GM06990 (cell line): ENCODE measurements at regions not wholly inside any gene's neighbourhood (a gene's known extent, or its start where the extent isn't known, plus 50 kb on each side); places are given as distances from the start of the nearest gene placed in this dataset.
"Not testable (repeated sequence)": the region's sequence is repeated elsewhere in the genome, so short reads cannot be mapped to it uniquely, and the experiment has no call there.

ENCODE experiments used
- DNase-seq: peaks from one replicate; pipeline ENCODE4 v3.0.0-alpha.2; 2011; ENCODE audit not compliant: insufficient read length; ENCODE audit errors: extremely low read depth
- H3K27me3 ChIP-seq: replicated peaks from 2 replicates; pipeline ENCODE4 v1.6.0; 2011; ENCODE audit warnings: low read length; ENCODE audit not compliant: control insufficient read depth, insufficient read depth
- H3K36me3 ChIP-seq: 2 replicates; pipeline ENCODE4 v1.5.1; 2011; ENCODE audit warnings: low read length; ENCODE audit not compliant: control insufficient read depth, insufficient read depth
- H3K4me3 ChIP-seq: replicated peaks from 2 replicates; pipeline ENCODE4 v1.5.1; 2011; ENCODE audit warnings: low read depth, mild to moderate bottlenecking, control low read depth, low read length
- TF ChIP-seq, protein P1 (sequence below): IDR thresholded peaks from 2 replicates; pipeline ENCODE4 v1.5.1; 2011; ENCODE audit warnings: low read length, control low read depth, mild to moderate bottlenecking, inconsistent platforms; ENCODE audit not compliant: insufficient read depth, poor library complexity, severe bottlenecking

DNA sequence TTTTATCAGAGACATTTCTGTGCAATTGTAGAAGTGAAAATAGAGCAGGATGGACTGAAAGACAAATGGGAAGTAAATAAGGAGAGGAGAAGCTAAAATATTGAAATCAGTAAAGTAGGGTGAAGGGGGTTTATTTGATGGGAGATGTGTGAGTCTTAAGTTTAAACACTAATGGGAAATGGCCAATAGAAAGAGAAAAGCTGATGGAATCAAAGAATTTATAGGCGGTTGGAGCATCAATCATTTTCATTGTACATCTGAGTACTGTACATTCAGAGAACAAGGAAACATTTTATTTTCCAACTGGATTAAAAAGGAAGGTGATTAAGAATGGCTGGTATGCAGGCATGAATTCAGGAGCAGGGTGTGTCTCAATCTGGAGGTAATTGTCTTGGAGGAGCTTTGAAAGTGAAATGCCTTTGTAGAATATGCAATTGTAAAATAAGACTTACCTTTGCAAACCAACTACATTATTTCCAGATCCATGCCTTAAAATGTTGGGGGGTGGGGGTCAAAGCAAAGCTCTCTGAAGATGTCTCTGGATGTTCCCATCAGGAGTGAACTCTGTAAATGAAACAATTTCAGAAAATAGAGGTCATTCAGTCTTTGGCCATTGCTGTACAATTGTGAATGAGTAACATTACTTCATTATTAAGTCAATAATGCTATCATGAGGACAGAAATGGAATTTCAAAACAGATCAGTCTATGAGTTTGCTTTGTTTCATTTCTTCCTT is 227.4 kb downstream of the SPATA31A1 start:
- DNase-seq, H3K36me3 ChIP-seq, H3K4me3 ChIP-seq, H3K27me3 ChIP-seq: not testable (repeated sequence)

- not testable (repeated sequence) for DNase-seq, H3K27me3 ChIP-seq, H3K36me3 ChIP-seq, H3K4me3 ChIP-seq
These were observed 227.9 kb downstream of the SPATA31A1 start for GRCh38 chr9:39583413-39583747.

DNA sequence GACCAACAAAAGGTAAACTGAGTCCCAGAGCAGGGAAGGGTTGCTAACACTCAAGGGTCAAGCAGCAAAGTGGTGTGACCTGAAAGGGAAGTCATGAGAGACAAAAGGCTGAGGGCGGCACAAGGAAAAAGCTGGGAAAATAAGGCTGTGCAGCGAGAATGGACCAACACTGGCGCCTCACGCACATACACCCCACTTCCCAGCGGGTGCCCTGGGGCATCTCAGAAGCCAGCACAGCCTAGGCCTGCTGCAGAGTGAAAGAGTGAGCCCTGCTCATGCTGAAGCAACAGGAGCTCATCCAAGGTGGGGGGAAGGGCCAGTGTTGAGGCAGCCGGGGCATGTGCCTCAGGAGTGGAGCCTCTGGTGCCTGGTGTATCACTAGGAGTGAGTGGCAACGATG is 229.8 kb downstream of the SPATA31A1 start:
- not testable (repeated sequence) for H3K27me3 ChIP-seq, H3K36me3 ChIP-seq, DNase-seq, H3K4me3 ChIP-seq

GRCh38 chr9:39587844-39588499 is 232.5 kb downstream of the SPATA31A1 start:
- no peak for DNase-seq
- Histone ChIP-seq H3K4me3 (no peak overlapping the region), H3K36me3 (no peaks in the 10 kb centered on the region), H3K27me3 (no peaks in the 10 kb centered on the region)
- TF ChIP-seq, protein P1, sequence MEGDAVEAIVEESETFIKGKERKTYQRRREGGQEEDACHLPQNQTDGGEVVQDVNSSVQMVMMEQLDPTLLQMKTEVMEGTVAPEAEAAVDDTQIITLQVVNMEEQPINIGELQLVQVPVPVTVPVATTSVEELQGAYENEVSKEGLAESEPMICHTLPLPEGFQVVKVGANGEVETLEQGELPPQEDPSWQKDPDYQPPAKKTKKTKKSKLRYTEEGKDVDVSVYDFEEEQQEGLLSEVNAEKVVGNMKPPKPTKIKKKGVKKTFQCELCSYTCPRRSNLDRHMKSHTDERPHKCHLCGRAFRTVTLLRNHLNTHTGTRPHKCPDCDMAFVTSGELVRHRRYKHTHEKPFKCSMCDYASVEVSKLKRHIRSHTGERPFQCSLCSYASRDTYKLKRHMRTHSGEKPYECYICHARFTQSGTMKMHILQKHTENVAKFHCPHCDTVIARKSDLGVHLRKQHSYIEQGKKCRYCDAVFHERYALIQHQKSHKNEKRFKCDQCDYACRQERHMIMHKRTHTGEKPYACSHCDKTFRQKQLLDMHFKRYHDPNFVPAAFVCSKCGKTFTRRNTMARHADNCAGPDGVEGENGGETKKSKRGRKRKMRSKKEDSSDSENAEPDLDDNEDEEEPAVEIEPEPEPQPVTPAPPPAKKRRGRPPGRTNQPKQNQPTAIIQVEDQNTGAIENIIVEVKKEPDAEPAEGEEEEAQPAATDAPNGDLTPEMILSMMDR, result no peak

GRCh38 chr9:39588500-39589137 is 233.2 kb downstream of the SPATA31A1 start:
- TF ChIP-seq, protein P1, result no peak
- H3K36me3 ChIP-seq, result no peaks in the 10 kb centered on the region
- DNase-seq, result no peak
- H3K4me3 ChIP-seq, result no peak overlapping the region
- no peaks in the 10 kb centered on the region for H3K27me3 ChIP-seq

GRCh38 chr9:39604089-39604488 is 248.6 kb downstream of the SPATA31A1 start:
- H3K4me3 ChIP-seq, H3K27me3 ChIP-seq, DNase-seq, H3K36me3 ChIP-seq: not testable (repeated sequence)

DNA sequence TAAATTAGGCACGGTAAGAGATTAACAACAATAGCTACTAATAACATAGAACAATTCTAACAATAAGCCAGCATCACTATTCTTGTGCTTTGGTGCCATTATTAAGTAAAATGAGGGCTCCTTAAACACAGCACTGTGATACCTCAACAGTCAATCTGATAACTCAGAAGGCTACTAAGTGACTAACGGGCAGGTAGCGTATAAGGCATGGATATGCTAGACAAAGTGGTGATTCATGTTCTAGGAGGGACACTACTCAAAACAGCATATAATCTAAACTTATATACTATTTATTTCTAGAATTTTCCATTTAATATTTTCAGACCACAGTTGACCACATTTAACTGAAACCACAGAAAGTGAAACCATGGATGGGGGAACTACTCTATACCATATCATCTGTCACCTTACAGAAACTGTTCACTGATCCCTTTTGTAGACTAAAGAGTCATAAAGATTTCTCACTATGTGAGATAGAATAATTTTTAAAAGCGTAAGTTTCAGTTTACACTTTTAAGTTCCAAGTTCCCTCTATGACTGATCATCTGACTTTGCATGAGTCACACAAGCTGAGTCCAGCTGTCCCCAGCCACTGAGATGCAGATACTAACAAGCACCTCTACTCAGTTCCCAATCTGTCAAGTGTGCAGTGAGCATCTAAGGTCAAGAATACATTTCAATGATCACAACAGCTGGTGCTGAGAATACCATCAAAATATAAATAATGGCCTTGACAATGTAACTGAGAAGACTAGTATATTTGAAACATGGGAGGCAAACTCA is 256.2 kb downstream of the SPATA31A1 start:
- not testable (repeated sequence) for H3K27me3 ChIP-seq

DNA sequence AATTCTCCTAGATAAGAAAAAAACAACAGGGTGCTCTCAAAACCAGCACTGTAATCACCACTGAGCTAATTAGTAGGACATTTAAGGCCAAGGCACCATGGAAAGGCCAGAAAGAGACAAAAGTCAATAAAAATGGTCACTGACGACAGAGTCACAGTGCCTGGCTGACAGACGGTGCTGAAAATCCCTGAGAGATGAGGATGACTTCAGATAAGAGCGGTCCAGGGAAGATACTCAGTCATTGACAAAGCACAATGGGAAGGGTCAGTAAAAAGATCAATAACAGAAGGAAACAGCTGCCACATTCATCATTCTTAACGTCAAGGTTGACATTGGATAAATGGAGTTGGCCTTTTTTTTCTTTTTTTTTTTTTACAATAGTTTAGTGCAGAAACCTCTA is 261.0 kb downstream of the SPATA31A1 start:
- H3K36me3 ChIP-seq, H3K27me3 ChIP-seq, H3K4me3 ChIP-seq, DNase-seq: not testable (repeated sequence)

More for the DNA sequence above, 256.2 kb downstream of the SPATA31A1 start:
- H3K36me3 ChIP-seq, DNase-seq, H3K4me3 ChIP-seq: not testable (repeated sequence)

DNA sequence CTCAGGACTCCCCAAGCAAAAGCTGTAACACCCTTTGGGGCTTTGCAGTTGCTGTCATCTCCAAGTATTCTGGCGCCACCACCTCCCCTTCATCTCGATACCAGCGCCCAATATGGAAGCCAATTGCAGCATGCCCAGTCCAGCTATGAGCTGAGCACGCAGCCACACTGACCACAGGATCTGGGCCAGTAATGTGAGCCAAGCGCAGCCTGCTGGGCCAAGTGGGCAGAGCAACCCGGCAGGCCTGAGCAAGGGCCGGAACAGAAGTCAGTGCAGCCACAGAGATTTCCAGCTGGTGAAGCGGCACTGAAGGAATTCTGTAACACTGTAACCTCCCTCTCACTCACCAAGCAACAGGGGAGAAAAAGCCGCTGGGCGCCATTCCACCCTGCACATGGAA is 268.6 kb downstream of the SPATA31A1 start:
- not testable (repeated sequence) for H3K36me3 ChIP-seq, DNase-seq, H3K27me3 ChIP-seq, H3K4me3 ChIP-seq

DNA sequence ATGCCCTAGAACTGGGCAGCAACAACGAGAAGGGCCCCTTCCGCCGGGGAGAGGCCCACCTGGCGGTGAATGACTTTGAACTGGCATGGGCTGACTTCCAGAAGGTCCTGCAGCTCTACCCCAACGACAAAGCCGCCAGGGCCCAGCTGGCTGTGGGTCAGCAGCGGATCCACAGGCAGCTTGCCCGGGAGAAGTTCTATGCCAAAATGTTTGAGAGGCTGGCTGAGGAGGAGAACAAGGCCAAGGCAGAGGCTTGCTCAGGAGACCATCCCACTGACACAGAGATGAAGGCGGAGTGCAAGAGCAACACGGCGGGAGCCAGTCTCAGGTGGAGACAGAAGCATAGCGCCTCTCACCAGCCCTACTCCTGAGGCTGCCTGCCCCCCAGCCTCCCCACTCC is 276.6 kb downstream of the SPATA31A1 start:
- DNase-seq, H3K4me3 ChIP-seq, H3K36me3 ChIP-seq, H3K27me3 ChIP-seq: not testable (repeated sequence)

DNA sequence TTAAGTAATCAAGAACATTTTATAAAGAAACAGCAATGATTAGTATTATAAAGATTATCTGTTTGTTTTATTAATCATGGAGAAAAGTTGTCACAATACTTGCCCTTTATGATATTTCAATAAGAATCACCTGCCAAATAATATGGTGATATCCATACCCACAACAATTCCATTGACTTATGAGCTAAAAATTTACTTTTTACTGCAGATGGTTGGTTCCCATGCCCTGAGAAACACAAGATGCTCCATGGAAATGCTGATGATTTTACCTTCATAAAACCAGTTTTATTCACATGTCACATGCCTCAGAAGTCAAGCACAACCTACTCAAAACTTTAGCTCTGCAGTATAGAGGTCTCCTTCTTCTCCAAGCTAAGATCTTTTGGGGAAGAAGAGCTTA is 293.6 kb downstream of the SPATA31A1 start:
- not testable (repeated sequence) for H3K27me3 ChIP-seq, H3K4me3 ChIP-seq, H3K36me3 ChIP-seq, DNase-seq
